Type B pancreatic cell (in vitro differentiated cells): ENCODE measurements at regions not wholly inside any gene's neighbourhood (a gene's known extent, or its start where the extent isn't known, plus 50 kb on each side); places are given as distances from the start of the nearest gene placed in this dataset.

Source experiments
- DNase-seq: peaks from one replicate; pipeline ENCODE4 v3.0.0; 2021; ENCODE audit warnings: mixed read lengths; ENCODE audit not compliant: unreplicated experiment; ENCODE audit errors: extremely low spot score
- H3K27ac Mint-ChIP-seq: 2 replicates; pipeline ENCODE4 v1.8.0; 2021; ENCODE audit warnings: mild to moderate bottlenecking, mixed read lengths
- H3K27me3 Mint-ChIP-seq: 2 replicates; pipeline ENCODE4 v1.8.0; 2021; ENCODE audit warnings: mixed read lengths
- H3K36me3 Mint-ChIP-seq: 2 replicates; pipeline ENCODE4 v1.8.0; 2021; ENCODE audit warnings: mixed read lengths
- H3K4me1 Mint-ChIP-seq: one replicate; pipeline ENCODE4 v1.8.0; 2021; ENCODE audit warnings: mixed read lengths; ENCODE audit not compliant: unreplicated experiment
- H3K4me3 Mint-ChIP-seq: 2 replicates; pipeline ENCODE4 v1.8.0; 2021; ENCODE audit warnings: mild to moderate bottlenecking, mixed read lengths
- H3K9me3 Mint-ChIP-seq: 2 replicates; pipeline ENCODE4 v1.8.0; 2021; ENCODE audit warnings: mixed read lengths
- TF ChIP-seq, protein P1 (sequence below): fragments of 200-600 bp; sonication (generic); conservative IDR thresholded peaks from 2 replicates; pipeline ENCODE4 v1.5.0; 2021; ENCODE audit warnings: antibody characterized with exemption, mild to moderate bottlenecking

DNA sequence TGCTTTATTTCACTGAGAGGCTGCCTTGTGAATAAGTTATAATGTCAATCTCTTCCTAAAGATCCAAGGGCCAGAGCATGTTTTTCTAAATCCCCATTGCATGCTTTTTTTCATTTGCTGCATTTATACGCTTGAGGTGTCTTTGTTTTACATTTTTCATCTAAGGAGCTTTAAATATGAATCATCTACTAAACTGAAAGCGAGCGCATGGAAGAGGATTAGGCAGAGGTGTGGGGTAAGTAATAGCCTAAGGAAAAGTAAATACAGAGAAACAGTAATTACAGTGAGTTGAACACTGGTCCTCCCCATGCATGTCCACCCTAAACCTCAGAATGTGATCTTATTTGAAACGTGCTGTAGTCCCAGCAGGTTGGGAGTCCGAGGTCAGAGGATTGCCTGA is 76.4 kb upstream of the METAP2 start:
- Mint-ChIP-seq H3K27me3 (peaks cover 30% of the 10 kb centered on the region), H3K36me3 (peaks cover 4% of the 10 kb centered on the region), H3K4me1 (no peaks in the 10 kb centered on the region)

DNA sequence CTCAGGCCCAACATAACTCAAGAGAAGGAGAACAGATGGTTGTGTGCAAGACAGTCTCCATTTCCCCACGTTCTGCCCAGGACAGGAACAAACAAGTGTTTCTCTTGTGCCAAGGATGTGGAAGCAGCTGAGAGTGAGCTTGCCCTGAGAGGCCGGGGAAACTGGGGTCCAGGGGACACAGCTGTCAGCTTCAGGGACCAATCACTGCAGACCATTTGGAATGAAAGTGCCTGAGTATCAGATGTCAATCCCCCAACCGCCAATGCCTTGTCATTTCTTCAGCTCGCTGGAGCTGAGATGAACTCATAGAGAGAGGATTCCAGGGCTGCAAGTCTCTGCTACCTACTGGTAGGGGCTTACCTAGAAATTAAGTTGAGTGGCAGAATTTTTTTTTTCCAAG is 71.9 kb upstream of the METAP2 start:
- Mint-ChIP-seq H3K9me3 (no peaks in the 10 kb centered on the region), H3K4me1 (peaks cover 4% of the 10 kb centered on the region), H3K27me3 (peaks cover 8% of the 10 kb centered on the region), H3K36me3 (no peaks in the 10 kb centered on the region), H3K27ac (no peak overlapping the region), H3K4me3 (no peak overlapping the region)
- TF ChIP-seq, protein P1, sequence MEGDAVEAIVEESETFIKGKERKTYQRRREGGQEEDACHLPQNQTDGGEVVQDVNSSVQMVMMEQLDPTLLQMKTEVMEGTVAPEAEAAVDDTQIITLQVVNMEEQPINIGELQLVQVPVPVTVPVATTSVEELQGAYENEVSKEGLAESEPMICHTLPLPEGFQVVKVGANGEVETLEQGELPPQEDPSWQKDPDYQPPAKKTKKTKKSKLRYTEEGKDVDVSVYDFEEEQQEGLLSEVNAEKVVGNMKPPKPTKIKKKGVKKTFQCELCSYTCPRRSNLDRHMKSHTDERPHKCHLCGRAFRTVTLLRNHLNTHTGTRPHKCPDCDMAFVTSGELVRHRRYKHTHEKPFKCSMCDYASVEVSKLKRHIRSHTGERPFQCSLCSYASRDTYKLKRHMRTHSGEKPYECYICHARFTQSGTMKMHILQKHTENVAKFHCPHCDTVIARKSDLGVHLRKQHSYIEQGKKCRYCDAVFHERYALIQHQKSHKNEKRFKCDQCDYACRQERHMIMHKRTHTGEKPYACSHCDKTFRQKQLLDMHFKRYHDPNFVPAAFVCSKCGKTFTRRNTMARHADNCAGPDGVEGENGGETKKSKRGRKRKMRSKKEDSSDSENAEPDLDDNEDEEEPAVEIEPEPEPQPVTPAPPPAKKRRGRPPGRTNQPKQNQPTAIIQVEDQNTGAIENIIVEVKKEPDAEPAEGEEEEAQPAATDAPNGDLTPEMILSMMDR = no peak
- no peak for DNase-seq

More for the DNA sequence above, 76.4 kb upstream of the METAP2 start:
- TF ChIP-seq, protein P1 = no peak
- Mint-ChIP-seq H3K27ac (no peak overlapping the region), H3K4me3 (no peak overlapping the region), H3K9me3 (no peaks in the 10 kb centered on the region)
- DNase-seq = no peak

DNA sequence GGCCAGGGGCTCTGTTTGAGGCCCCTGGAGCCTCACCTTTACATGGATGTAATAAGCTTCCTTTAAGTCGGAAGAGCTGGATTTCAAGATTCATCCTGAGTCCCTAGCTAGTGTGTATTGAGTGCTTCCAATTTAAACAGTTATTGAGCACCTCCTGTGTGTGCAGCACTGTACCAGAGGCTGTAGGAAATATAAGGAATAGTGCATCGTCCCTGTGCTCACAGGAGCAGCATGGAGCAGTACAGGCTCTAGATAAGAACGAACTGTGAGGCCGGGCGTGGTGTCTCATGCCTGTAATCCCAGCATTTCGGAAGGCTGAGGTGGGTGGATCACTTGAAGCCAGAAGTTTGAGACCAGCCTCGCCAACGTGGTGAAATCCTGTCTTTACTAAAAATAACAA is 65.8 kb upstream of the METAP2 start:
- Mint-ChIP-seq H3K4me1 (peaks cover 21% of the 10 kb centered on the region), H3K36me3 (no peaks in the 10 kb centered on the region), H3K9me3 (peaks cover 7% of the 10 kb centered on the region), H3K4me3 (no peak overlapping the region), H3K27me3 (peaks cover 3% of the 10 kb centered on the region), H3K27ac (no peak overlapping the region)
- TF ChIP-seq, protein P1 = no peak
- DNase-seq = no peak

DNA sequence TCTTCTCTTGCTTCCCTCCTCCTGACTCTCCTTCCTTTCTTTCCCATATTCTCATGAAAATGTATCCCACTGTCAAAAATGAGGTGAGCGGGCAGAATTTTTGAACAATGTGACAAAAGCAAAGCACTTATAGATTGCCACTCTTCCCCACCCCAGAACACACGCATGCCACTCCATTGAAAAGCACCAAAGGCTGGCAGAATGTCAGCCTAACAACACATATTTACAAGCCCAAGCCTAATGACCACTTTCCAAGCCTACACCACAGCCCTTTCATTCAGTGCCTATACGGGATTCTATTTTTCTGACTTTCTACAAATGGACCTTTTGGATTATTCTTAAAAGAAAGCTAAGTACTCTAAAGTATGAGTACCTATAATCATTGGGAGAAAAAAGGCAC is 62.9 kb upstream of the METAP2 start:
- H3K9me3 Mint-ChIP-seq = peaks cover 7% of the 10 kb centered on the region
- H3K36me3 Mint-ChIP-seq = no peaks in the 10 kb centered on the region
- no peak overlapping the region for H3K4me3 Mint-ChIP-seq
- peaks cover 21% of the 10 kb centered on the region for H3K4me1 Mint-ChIP-seq
- no peak for DNase-seq
- peaks cover 3% of the 10 kb centered on the region for H3K27me3 Mint-ChIP-seq
- TF ChIP-seq, protein P1 = no peak
- H3K27ac Mint-ChIP-seq = peak overlapping the region; percentile 3

DNA sequence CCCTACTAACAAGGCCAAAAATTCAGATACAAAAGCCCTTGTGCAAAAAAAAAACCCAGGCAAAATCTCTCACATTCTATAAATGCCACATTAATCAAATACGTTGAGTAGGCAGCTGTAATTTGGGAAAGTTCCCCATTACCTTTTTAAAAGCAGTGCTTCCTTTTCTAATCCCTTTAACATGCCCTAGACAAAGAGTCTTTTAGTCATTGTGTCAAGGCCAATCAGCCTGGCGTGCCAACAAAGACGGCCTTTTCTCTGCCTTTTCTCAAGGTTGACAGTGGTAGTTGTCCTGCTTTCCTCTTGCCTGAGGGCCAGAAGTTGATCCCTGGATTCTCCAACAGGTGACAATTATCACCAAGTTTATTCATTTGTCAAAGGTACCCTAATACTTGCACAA is 62.5 kb upstream of the METAP2 start:
- TF ChIP-seq, protein P1 = no peak
- H3K36me3 Mint-ChIP-seq = no peaks in the 10 kb centered on the region
- H3K27ac Mint-ChIP-seq = peak overlapping the region; percentile 3
- no peak for DNase-seq
- H3K4me3 Mint-ChIP-seq = no peak overlapping the region
- peaks cover 20% of the 10 kb centered on the region for H3K4me1 Mint-ChIP-seq
- peaks cover 3% of the 10 kb centered on the region for H3K27me3 Mint-ChIP-seq
- peaks cover 7% of the 10 kb centered on the region for H3K9me3 Mint-ChIP-seq
